Glomerular visceral epithelial cell (primary cell): ENCODE measurements at regions not wholly inside any gene's neighbourhood (a gene's known extent, or its start where the extent isn't known, plus 50 kb on each side); places are given as distances from the start of the nearest gene placed in this dataset.
"Not testable (repeated sequence)": the region's sequence is repeated elsewhere in the genome, so short reads cannot be mapped to it uniquely, and the experiment has no call there.

ENCODE experiments used
- DNase-seq: peaks from one replicate; pipeline ENCODE4 v3.0.0-alpha.2; 2016; ENCODE audit errors: extremely low spot score

DNA sequence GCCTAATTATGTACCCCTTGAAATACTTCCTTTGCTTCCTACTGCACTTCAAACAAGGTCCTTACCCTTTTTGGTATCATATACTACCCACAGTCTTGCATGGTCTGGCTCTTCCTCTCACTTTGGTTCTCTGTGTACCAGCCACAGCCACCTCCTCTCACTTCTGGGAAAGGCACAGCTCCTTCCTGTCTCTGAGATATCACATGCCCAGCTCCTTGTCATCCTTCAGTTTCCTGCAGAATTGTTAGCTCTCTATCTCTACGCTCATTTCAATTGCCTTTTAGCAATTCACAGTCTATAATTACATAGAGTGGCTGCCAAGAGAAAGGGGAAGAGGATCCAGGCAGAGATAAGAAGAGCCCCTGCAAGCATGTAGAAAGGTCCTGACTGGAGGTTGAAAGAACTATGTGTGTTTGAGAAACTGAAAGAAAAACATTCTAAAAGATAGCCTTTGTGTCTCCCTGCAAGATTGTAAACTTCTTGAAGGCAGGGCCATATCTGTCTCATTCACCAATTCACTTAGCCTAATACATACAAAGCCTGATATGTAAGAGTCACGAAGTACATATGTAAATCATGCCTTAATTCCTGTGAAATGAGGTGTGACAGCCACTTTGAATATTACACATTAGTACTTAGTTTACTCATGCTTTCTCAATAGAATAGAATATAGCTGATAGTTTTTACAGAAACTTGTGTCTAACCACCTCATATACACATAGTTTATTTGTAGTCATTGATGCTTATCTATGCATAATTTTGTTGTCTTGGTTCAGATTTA, 933.1 kb downstream of the DIAPH3 start:
- no peak for DNase-seq

DNA sequence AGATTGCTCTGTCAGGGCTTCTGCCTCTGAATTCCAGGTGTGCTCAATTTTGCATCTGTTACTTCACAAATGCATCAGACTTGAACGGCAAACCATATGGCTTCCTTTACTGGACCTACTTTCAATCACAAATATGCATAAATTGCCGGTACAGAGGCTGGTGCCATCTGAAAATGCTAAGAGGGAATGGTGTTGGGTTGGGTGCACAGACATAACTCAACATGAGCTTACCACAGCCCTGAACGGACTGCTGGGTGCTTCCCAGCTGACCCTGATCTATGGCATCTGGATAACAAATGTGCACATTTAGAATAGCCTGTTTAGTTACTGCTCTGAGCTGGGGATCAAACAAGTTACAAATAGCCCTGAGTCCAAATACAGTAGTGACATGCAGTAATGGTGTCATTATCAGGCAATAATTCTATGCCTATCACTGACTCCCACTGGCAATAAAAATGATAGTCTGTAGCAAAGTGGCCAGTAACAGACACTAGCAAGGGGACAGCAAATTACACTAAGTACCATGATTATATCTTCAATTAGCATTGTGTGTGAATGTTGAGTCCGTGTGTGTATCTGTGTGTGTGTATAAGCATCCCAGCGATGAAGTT, 927.3 kb downstream of the DIAPH3 start:
- DNase-seq = no peak

DNA sequence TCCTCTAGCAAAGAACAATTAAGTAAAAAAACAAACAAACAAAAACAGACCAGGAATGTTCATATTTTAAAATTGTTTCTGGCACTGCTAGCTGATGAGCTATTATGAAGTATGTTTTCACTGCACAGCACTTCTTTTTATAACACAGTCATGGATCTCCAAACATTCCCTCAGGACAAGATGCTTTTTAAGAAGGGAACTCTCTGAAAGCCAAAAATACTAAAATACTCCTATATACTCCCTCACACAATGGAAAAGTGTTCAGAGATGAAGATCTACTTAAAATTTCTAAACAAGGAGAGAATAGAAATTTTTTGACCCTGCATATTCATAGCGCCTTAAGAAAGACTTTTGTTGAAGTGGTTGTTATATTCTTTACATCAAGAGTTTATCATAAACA, 926.8 kb downstream of the DIAPH3 start:
- no peak for DNase-seq

DNA sequence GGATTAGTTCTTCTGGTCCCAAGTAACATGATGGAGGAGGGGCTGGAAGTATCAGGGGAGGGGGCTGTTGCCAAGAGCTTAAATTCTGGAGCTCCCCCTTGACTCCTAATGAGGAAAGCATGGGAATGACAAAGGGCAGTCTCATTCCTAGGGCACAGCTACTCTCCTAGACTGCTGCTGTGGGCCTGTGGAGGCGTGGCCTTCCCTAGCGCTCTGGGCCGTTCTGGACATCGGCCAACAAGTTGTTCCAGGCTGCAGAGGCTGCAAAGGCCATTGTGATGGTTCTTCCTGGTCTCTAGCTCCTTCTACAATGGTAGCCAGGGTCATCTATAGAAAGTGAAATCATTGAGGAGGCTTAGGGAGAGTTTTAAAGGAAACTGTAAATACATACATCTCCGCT, 916.6 kb downstream of the DIAPH3 start:
- DNase-seq = no peak

DNA sequence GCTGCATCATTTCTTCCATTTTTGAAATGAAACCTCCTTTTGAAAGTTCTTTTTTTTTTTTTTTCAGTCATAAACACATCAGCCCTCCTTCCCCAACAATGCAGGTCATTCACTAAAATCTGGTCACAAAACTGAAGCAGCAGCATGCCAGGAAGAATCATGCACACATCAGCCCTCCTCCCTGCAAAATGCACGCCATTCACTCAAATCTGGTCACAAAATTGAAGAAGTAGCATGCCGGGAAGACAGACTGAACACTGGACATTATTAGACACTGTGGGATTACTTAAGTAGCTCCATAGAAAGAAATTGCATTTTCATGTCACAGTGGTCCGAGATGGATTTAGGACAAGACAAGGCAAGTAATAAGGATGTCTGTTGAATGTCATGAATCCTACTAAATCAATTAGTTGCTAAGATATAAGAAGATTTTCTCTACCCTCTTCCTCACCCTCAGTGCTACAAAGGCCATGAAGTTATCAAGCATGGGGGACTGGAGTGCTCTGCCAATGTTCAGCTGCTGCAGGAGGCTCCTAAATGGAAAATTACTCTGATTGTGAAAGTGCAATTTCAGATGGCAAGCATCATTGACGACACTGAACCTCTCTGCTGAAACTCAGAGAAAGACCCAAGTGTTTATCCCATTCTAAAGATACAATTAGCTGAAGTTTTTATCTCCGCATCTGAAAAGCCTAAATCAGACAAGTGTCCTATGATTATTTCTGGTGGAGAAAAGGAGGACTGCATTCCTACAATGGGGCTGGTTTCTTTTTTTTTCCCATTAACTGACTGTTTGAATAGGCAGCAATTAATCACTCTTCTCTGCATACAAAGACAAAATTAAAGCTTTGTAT, 913.2 kb downstream of the DIAPH3 start:
- DNase-seq = no peak

DNA sequence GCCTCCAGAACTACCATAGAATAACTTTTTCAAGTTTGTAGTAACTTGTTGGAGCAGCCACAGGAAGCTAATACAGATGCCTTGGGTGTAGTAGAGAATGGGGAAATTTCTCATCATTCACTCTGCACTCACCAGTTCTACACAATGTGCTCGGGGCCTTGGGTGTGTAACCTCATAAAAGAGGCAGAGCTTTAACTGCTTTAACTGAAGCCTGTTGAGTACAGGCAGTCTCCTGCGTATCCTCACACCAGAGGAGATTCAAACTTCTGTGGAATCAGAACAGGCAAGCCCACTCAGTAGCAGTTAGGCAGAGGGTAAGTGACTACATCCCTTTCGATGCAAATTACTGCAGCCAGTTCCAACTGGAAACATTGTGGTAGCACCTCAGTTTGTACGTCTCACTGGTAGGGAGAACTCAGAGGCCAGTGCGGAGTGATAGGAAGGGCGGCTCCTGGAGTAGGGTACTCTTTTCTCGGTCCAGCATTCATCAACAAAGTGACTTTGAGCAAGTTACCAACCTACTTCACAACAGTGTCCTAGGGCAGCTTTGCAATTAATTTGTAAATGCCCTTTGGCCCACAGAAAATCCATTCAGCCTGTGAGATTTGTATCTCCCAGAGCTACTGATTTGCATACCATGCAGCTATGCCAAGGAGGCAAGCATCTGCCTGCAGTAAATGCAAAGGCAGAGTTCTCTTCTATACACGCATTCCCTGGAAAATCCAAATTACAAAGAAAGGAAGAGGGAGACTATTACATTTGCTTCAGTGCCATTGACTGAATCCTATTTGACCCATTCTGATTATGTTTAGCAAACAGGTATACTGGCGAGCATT, 904.3 kb downstream of the DIAPH3 start:
- no peak for DNase-seq

DNA sequence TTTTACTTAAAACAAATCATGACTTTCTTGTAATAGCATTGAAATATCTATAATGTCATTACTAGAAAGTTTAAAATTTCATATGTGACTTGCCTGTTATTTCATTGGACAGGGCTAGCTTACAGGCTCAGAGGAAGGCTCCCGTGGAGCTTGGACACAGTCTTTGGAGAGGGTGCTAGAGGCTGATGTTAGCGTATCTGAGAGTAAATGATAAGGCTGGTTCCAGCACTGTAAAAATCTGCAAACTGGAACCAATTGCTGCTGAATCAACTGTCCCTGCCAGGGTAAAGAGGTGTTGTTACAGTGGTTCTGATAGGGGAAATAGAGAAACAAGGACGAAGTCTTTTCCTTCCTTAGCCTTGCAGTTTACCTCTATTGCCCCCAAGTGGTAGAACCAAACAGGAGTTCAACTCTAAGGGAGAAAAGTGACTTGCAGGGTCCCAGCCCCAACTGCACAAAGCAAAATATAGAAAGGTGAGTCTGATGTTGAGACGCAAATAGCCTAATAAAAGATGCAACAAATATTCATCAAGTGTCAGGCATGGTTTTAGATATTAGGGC, 901.7 kb downstream of the DIAPH3 start:
- DNase-seq = no peak

DNA sequence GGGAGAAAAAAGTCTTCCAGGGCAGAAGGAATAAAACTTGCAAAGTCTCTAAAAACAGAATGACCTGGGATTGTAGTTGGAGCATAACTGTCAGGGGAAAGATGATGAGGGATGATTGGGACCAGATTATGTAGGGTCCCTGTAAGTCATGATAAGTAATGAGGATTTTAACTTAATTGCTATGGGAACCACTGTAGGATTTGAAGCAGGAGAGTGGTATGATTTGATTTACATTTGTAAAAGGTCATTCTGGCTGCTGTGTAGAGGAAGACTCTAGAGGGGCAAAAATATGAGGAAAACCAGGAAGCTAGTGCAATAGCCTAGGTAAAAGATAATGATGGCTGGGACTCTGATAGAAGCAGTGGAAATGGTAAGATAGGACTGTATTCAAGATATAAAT, 900.2 kb downstream of the DIAPH3 start:
- no peak for DNase-seq

DNA sequence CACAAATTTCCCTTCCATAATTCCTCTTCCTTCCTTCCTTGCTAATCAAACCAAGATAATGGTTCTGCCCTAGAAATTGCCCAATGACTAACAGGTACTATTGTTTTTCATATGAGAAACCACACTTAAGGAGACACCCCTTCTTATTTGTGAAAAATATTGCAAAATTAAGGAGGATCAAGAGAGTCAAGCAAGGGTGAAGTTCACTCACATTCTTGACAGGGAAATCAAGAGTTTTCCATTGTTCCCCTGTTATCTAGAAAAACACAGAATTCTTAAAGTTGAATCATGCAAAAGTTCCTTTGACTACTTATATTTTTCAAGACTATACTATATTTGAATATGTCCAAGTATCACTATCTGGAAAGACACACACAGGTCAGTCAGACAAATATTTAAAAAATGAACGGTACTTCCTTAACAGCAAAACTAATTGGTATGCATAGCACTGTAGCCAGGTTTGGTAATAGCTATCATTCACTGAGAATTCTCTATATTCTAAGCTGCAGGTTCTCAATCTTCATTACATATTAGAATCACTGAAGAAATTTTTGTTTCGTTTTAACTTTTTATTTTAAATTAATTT, 897.2 kb downstream of the DIAPH3 start:
- DNase-seq = no peak

DNA sequence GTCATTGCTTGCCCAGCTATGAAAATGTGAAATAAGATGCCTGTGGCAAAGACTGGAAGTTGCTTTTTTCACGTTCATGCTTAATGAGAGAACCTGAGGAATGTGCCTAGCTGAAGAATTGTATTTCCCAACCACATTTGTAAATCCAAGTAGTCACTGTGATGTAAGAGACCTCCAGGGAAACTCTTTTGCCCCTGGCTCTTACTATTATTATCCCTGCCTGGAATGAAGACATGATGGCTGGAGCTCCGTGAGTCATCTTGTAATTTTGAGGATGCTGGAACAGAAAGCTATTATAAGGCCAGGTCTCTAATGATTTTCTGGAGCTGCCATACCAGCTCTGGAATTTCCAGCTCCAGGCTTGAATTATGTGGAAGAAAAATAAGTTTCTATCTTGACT, 894.3 kb downstream of the DIAPH3 start:
- DNase-seq = peak; percentile 0

DNA sequence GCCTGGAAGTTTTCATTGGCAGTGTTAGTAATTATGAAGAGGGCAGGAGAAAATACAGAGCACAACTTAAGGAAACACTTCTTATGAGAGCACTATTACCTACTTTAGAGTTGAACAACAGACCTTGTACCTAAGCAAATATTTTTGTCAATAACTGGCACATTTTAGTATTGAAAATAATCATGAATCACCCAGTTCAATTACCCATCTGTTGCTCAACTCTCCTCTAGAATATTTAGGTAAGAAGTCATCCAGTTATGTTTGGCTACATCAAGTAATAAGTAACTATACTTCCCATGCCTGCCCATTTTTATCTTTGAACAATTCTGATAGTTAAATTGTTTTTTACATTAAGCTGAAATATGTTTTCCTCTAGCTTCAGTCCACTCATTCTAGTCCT, 893.4 kb downstream of the DIAPH3 start:
- no peak for DNase-seq

DNA sequence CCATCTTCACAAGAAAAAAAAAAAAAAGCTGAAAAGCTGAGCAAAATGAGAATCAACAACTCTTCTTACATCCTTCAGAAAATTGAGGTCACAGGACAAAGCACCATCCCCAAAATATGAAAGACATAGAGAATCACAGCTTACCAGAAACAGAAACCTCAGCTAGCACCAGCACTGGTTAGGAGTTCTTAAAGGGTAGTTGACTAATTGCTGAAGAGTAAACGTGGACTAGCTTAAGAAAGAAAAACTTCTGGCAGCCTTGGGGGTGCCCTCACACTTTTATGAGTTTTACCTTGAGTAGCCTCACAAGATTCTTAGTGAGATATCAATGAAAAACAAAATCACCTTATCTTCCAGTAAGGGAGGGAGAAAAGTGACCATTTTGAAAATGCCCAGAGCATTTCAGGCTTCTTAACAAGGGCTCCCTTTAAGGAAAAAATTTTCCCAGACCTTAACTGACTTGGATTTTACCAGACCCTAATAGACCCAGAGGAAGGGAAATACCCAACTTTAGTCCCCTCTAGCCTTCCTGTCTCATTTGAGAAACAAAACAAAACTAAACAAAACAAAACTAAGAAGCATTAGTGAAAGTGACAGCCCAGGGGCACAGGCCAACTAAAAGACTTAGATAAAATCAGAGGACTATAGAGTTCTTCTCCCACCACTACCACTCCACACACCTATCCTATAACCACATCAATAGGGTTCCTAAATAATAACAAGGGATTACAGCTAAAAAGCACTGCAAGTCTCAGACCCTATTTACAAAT, 888.6 kb downstream of the DIAPH3 start:
- no peak for DNase-seq

DNA sequence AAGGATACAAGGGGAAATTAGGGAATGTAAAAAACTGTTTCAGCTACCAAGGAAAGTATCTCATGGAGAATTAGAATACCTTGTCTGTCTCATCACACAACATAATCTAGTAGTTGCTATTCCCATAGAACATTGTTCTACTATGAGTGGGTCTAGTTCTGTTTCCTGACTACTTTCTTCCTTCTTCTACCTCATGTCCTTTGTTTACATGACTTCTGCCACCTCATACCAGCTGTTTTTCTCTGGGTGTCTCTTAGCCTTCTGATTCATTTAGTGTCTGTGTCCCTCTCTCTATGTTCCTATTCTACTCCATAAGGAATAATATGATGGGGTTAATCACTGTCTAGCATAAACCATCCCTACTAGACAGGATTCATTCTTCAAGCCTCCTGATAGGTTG, 887.3 kb downstream of the DIAPH3 start:
- DNase-seq = no peak

DNA sequence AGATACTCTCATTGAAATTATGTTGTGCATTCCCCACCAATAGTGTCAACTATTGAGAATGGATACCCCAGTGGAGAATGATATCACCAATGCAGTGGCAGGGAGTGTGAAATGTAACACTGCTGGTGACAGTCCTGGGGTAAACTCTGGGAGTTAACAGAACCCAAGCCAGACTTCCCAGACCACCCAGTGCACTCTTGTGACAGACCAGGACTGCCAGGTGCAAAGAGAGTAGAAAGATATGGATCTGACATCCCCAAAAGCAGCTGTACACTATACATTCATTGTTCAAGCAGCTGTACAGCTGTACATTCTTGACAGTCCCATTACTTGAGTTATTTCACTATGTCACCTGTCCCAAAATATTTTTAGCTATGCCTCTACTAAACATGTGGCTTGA, 886.6 kb downstream of the DIAPH3 start:
- DNase-seq = no peak

DNA sequence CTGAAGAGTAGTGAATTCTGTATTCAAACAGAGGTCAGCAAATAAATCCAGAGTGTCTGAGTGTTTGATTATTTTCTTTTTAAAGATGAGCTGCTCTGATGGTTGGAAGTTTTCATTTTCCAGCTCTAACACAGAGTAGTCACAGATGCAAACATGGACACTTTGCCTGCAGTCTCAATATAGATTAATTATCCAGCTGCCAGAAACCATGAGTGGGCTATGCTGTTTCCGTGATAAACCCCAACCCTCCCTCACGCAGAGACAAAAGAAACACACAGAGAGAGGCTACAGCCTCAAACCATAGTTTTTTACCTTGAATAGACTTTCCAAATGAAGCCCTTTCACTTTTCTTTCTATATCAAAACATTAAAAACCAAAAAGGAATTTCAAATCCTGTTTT, 884.7 kb downstream of the DIAPH3 start:
- DNase-seq = no peak

DNA sequence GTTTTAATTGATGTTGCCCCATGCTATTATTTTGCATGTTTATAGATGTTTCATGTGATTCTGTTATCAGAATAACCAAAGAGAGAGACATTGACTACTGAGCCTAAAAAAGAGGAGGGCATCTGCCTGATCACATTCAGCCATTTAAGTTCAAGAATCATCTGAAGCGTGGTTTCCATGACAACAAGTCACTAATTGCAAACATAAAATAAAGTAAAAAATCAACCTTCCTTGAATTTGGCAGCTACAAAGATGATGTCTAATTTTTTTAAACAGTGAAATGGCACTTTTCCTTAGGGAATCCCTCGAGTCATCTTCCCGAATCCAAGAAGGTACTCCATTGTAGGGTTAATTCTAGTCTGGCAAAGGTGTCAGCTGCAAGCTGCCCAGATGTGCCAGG, 884.2 kb downstream of the DIAPH3 start:
- no peak for DNase-seq

DNA sequence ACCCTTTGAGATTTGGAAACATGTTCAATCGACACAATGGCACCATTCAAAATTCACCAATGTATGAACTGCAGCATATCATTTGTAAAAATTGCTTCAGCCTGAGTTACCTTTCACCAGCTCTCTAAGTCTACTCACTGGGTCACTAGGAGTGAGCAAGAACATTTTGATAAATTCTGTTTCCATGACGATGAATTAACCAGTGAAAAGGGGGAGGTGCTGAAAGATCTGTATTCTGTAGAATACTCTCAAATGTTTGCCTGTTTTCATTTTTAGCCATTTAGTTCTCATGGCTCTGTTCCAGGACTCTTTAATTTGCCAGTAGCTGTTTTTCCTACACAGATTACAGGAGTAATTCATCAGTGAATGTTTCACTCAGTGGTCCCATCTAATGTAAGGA, 883.4 kb downstream of the DIAPH3 start:
- DNase-seq = no peak

DNA sequence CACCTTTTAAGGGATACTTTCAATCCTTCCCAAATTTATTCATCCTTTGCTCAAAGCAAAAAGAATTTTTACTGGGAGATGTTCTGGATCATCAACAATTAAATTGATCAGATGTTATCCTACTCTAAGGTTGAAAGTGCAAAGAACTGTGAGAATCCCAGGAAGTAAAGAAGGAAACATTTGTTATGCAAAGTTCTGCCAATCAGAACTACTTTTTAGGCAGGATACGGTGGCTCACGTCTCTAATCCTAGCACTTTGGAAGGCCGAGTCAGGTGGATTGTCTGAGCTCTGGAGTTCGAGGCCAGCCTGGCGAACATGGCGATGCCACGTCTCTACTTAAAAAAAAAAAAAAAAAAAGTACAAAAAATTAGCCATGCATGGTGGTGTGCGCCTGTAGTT, 882.3 kb downstream of the DIAPH3 start:
- no peak for DNase-seq

DNA sequence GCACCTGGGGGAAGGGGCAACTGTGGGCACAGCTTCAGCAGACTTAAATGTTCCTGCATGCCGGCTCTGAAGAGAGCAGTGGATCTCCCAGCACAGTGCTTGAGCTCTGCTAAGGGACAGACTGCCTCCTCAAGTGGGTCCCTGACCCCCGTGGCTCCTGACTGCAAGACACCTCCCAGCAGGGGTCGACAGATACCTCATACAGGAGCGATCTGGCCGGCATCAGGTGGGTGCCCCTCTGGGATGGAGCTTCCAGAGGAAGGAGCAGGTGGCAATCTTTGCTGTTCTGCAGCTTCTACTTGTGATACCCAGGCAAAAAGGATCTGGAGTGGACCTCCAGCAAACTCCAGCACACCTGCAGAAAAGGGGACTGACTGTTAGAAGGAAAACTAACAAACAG, 871.5 kb downstream of the DIAPH3 start:
- not testable (repeated sequence) for DNase-seq

DNA sequence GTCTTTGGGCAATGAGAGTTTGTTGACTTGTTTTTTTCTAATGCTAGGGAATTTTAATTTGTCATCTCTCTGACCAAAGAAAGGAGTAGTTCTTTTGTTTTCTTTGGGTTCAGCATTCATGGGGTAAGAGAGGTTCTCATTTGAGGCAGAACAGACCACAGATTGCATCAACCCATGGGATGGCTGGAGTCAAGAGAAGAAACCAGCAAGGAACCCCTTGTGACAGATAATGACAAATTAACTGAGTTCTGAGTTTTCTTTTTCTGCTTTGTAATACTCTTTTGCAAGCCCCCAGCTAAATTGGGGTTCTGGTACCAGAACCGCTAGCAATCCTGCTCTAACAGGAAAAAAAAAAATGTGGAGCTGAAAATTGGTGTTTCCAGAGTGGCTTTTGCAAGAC, 864.1 kb downstream of the DIAPH3 start:
- DNase-seq = no peak
